UCSD-AML1 (cell line): ENCODE measurements at regions not wholly inside any gene's neighbourhood (a gene's known extent, or its start where the extent isn't known, plus 50 kb on each side); places are given as distances from the start of the nearest gene placed in this dataset.
"Not testable (repeated sequence)": the region's sequence is repeated elsewhere in the genome, so short reads cannot be mapped to it uniquely, and the experiment has no call there.

Experiments
- DNase-seq: peaks from one replicate; lab custom pipeline; 2025; ENCODE audit not compliant: unreplicated experiment; lab: John Stamatoyannopoulos, UW

DNA sequence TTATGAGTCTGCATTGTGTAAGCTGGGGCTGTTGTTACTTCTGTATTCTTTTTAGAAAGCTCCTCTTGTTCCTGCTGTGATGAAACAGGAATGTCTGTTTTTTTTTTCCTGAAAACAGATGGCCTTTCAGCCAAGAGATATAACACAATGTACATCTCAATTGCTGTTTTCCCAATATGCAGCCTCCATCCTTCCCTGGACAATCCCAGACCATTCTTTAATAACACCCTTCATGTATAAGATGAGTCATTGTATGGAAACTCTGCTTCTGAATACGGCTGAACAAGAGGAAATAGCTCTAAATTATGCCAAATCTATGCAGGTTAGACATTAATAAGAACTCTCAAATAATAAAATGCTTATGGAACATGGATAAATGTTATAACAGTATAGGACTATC is 60.2 kb upstream of the LRRC4C start:
- DNase-seq = no peak

DNA sequence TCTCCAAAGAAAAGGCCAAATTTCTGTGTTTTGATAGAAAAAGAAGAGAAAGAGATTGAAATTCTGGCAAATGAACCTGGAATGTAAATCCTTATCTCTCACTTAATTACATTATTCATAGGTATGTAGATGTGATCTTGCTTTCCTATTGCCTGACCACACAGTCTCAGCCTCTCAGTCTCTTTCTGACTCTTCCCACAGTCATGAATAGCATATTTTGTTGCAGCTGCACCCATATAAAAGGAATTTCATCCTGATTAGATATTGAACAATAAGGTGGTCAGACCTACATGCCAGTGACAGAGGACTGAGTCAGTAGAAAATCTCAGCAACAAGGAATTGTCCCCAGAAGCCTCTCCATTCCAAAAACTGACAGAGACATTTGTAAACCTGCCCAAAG is 62.9 kb upstream of the LRRC4C start:
- no peak for DNase-seq

DNA sequence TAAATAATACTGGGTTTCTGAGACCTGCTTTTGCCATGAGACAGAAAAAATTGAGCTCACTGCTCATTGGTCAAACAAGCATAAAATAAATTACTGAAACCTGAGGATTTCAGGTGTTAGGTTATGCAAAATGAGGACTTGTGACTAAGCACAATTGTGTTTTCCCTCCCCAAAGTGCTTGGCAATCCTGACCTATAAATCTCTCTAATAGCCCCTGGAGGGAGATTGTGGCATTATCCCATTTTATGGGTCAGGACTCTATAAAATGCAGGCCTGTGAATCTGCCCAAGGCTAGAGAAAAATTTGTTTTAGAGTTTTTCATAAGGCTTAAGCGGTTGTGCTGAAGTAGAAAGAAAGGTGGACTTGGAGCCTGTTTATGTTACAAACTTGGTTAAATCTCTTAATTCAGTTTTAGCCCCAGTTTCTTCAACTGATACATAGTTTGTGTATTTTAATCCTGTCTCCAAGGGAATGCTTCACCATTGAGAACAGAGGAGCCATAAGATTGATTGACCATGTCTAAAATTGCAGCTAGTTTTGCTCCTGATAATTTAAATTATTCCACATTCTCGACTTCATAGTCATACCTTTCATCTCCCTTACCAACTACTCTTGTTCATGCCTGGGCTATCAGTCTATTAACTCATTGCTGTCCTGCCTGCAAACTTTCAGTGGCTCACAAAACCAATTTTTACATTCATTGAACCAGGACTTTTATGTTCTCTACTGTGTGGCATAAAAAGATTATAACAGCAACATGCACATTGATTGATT is 63.6 kb upstream of the LRRC4C start:
- DNase-seq = no peak

DNA sequence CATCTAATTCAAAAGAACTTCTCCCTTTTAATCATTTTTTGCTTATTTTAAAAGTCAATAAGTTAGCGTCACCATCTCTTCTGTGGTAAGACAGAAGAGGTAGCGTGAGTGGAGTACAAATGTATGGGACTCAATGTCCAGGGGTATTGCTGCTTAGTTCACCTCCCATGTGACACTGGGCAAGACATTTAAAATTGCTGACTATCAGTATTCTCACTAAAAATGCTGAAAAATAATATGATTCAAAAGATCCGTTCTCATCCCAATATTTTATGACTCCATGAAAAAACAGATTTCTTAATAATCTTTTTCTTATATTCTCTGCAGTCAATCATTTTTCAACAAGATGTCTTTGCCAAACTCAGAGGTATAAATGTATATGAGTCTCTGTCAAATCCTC is 68.1 kb upstream of the LRRC4C start:
- DNase-seq = no peak

DNA sequence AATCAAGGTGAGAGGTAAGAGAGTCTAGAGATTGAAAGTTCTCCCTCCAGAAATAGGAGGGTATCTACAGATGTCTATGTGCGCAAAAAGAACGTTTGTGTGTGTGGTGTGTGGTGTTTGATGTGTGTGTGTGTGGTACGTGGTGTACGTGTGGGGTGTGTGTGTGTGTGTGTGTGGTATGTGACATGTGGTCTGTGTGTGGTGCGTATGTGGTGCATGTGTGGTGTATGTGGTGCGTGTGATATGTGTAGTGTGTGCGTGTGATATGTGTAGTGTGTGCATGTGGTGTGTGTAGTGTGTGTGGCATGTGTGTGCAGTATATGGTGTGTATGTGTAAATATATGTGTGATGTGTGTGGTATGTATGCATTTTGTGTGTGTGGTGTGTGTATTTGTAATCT is 73.0 kb upstream of the LRRC4C start:
- DNase-seq = no peak

DNA sequence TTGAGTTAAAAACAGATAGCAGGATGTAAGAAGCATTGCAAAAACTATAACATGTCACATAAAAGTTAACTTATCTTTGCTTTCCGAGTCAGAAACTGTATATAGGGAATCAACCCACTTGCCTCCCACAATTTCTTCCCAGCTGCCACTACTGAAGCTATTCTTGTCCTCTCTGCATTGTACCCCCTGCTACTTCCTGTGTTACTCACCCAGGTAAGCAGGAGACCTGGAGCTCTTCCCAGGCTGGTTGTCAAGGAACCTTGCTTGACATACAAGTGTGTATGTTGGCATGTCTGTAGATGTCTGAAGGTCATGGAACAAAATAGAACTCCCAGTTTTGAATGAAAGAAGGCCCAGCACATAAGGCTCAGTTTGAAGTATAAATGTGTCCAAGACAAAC is 74.3 kb upstream of the LRRC4C start:
- no peak for DNase-seq

DNA sequence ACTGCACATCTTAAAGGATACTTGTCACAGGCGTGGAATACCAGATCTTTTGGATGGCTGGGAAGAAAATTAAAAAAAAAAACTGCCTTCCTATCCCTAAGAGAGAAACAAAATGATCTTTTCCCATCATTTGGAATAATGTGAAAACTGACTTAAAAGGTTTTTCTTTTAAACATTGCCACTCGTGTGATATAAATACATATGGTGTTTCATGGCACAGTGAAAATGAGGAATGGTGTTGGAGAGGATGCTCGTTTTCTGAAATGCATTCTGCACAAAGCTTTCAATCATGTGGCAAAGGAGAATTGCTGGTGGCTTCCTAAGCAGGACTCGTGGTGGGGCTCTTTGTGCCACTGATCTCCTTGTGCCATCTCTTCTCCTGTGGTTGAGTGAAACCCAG is 74.9 kb upstream of the LRRC4C start:
- DNase-seq = no peak

DNA sequence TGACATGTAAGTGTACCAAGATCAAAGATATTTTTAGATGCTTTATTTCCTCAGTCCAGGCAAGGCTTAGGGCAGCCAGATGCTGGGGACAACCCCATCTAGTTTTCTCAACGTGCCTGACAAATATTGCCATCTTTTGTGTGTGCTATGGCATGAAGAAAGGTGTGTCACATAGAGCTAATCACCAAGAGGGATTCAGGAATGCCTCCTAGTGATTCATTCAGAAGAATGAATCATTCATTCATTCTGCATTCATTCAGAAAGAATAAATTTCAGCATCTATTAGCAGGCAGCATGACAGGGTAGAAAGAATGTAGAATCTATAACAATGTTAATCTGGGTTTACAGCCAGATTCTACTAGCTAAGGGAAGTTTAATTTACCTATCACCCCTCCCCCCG is 75.4 kb upstream of the LRRC4C start:
- no peak for DNase-seq

DNA sequence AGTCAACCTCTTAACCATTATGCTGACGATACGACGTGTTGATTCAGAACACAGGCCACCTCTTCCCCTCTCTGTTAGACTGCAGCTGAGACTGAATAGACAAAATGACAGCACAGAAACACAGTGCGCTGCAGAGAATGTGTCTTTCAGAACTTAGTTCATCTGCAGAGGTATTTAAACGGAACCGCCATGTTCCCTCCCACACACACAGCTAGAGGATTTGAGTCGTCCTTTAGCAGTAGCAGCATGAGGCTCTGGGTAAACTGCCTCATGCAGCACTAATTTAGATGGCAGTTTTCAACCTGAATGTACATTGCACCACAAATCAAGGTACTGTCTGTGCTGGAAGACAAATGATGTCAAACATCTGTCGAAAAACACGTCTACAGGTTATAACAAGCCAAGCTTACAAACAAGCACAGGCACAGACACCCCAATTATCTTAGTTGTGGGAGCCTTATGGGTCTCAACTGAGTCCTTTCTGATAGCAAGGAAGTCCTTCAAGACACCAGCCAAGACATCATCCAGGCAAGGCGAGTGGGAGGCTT is 76.6 kb upstream of the LRRC4C start:
- DNase-seq = no peak

DNA sequence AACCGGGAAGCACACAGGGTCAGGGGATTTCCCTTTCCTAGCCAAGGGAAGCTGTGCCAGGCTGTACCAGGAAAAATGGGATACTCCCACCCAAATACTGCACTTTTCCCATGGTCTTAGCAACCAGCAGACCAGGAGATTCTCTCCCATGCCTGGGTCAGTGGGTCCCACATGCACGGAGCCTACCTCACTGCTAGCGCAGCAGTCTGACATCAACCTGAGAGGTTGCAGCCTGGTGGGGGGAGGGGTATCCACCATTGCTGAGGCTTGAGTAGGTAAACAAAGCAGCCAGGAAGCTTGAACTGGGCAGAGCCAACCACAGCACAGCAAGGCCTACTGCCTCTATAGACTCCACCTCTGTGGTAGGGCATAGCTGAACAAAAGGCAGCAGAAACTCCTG is 85.5 kb upstream of the LRRC4C start:
- not testable (repeated sequence) for DNase-seq

DNA sequence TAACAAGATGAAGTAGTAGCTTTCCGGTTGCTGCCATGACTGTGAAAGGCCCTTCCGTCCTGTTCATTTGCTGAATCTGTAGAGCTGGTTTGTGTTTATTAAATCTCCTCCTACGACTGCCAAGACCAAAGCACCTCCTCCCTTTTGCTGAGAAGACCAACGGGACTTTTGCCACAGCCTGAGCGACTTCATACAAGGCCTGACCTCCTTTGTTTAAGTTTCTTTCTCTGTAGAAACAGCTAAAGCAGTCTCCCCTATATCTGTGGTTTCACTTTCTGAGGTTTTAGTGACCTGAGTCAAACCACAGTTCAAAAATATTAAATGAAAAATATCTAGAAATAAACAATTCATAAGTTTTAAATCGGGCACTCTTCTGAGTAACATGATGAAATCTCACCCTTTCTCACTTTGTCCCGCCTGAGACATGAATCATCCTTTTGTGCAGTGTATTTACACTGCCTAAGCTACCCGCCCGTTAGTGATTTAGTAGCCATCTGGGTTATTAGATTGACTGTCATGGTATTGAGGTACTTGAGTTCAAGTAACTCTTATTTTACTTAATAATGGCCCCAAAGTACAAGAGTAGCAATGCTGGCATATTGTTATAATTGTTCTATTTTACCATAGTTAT is 119.1 kb upstream of the LRRC4C start:
- no peak for DNase-seq

DNA sequence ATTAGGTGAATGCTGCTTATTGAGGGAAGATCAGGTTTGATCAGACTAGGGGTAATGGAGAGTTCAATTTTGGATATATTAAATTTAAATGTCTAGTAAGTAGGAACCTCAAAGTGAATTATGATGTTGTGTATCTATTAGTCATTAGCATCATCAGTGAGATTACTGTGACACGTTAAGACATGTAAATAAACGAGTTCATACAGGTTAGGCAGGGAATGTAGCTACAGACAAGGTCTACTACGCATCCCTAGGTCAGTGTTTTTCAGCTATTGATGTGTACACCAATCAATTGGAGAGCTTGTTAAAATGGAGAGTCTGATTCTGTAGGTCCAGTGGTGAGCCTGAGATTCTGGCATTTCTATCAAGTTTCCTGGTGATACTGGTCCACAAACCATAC is 120.1 kb upstream of the LRRC4C start:
- DNase-seq = no peak

DNA sequence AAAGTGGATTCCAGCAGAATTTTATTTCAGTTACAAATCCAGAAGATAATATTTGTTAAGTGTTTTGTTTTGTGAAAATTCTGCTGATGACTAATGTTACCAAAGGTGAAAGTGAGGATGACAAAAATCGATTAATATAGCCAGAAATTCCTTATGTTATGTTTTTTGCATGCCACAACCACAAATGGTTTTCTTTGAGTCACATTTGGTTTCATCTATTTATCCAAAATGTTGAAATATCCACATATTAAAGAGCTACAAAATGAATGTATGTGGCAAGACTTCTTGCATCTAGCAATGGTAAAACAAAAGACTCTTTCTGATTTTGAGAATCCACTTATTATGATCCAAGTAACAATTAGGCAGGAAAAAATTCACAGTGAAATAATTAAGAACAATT is 150.1 kb upstream of the LRRC4C start:
- DNase-seq = no peak

DNA sequence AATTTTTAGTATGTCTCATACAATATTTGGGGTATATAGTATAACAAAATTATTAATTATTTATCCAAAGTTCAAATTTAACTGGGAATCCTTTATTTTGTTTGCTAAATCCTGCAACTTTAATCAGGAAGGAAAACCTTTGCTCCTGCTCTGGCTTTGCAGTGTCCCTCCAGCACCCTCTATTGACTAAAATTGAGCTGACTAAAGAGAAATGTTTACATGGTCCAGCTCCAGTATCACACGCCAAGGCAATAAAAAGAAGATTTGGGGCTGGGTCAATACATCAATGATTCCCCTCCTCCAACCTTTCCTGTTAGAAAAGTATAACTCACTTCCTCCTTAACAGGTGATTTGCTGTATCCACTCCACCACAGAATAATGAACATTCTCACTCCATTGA is 153.0 kb upstream of the LRRC4C start:
- DNase-seq = no peak

DNA sequence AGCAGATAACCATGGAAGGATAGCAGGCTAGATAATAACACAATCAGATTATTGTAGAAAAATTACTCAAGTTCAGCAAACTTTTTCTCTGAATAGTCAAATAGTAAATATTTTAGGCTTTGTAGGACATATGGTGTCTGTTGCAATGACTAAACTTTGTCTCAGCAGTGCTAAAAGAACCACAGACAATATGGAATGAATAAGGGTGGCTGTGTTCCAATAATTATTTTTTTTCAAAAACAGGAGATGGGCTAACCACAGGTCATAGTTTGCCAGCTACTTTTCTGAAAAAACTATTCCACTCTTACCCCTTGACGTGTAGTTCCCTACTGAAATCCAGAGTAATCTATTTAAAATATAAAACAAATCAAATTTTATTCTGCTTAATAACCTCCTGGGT is 153.9 kb upstream of the LRRC4C start:
- DNase-seq = no peak

DNA sequence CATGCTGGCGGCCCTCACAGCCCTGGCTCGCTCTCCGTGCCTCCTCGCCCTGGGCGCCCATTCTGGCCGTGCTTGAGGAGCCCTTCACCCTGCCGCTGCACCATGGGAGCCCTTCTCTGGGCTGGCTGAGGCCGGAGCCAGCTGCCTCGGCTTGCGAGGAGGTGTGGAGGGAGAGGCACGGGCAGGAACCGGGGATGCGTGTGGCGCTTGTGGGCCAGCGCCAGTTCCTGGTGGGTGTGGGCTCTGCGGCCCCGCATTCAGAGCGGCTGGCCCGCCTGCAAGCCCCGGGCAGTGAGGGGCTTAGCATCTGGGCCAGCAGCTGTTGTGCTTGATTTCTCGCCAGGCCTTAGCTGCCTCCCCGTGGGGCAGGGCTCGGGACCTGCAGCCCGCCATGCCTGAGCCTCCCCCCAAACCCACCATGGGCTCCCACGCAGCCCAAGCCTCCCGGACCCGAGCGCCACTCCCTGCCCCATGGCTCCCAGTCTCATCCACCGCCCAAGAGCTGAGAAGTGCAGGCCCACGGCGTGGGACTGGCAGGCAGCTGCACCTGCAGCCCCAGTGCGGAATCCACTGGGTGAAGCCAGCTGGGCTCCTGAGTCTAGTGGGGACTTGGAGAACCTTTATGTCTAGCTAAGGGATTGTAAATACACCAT is 163.4 kb upstream of the LRRC4C start:
- no peak for DNase-seq

DNA sequence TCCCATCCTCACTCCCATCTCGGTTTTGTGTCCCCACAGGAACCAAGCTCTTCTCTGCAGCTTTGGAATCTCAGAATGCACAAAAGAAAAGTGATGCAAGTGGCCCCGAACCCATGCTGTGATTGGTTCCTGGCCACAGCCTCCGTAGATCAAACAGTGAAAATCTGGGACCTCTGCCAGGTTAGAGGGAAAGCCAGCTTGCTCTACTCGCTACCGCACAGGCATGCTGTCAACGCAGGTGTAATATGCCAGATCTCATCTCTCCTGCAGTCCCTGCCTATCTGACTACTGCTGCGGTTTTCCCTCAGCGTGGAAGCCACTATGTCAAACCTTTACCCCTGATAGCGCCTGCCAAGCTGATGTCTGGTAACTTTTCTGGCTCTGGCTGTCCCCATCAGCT is 200.5 kb upstream of the LRRC4C start:
- DNase-seq = no peak

DNA sequence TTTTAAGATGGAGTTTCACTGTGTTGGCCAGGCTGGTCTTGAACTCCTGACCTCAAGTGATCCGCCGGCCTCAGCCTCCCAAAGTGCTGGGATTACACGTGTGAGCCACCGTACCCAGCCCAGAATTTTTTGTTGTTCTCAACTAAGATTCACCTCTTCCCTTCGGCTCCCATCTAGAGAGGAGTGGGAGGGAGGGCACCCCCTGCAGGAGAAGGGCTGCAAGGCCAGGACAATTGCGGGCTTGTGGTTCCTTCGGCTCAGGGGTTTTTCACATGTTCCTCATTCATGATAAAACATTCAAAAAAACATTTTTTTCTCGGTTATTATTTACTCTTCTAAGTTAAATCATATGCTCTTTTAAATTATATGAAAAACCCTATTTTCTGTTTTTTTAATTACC is 201.1 kb upstream of the LRRC4C start:
- DNase-seq = no peak

DNA sequence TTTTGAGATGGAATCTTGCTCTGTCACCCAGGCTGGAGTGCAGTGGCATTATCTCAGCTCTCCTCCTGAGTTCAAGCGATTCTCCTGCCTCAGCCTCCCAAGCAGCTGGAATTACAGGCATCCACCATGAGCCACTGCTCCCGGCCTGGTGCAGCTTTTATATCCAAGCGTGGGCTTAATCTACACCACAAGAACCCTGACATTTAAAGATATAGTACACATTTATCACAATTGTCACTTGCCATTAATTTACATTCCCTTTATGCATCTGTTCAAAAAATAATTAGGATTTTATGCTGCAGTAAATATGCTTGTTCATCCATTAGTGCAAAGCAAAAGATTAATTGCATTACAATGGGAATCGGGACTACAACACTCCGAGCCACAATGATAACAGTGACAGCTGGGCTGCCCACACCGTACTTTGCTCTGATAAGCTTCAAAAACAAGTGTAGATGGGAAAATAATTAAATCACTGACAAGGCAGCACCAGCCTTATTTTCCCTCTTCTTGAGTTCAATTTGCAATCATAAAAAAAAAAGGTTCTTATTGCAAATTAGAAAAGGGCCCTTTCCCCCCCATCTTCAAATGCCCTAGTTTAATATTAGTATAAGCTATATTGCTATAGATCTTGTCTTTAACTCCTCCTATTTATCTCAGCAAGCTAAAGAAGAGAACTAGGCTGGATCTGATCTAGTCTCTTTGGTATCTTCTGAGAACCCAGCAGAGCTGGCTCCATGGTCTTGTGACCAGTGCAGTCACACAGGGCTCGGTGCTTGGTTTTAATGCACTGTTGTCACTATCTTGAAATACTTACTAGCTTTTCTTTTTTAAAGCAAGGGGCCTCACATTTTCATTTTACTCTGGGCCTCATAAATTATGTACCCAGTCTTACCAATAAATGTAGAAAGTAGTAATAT is 206.2 kb upstream of the LRRC4C start:
- DNase-seq = no peak

DNA sequence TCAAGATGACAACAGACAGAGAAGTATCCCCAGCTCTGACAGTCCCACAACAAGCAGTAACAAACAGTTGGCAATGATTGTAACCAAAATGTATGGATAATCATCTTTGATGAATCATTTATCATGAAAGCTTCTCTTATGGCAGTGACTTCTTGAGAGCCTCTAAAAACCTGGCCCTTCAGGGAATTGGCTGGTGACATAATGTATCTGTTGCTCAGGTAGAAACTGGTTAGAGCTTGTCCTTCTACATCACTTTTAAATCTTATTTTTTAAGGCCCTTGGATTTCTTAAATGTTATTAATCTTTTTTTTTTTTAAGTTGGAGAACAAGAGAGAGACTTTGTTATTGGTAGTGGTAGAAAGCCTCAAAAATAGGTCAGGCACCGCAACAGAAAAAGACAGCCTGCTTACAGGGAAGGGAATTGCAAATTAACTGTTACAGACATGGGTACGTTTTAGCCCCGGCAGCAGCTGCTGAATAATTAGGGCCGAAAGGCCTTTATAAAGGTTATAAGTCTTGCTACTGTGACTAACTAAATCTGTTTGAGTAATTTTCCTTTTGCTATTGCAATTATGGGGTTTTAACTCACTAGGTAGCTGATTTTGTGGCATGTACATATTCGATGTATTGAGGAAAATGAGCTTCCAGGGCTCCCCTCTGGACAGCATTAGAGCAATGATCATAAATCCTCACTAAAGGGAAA is 207.7 kb upstream of the LRRC4C start:
- DNase-seq = no peak

DNA sequence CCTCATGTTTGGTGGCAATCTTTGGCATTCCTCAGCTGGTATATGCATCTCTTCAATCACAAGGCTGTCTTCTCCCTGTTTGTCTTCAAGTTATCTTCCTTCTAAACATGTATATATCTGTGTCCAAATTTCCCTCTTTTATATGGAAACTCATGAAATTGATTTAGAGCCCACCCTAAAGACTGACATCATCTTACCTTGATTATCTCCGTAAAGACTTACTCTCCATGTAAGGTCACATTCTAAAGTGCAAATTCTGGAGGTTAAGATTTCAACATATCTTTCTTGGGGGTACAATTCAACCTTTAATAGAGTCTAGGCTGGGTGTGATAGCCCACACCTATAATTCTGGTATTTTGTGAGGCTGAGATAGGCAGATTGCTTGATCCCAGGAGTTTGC is 215.8 kb upstream of the LRRC4C start:
- DNase-seq = no peak
